DND-41 (cell line): ENCODE measurements at regions not wholly inside any gene's neighbourhood (a gene's known extent, or its start where the extent isn't known, plus 50 kb on each side); places are given as distances from the start of the nearest gene placed in this dataset.

Experiments
- ATAC-seq: fragments of 200-7000 bp; cut with Tn5 transposase; 3 replicates; pipeline ENCODE4 v1.9.1; 2021; ENCODE audit warnings: low read depth; ENCODE audit not compliant: insufficient read depth
- DNase-seq: peaks from one replicate; pipeline ENCODE4 v3.0.0-alpha.2; 2020
- H2AFZ ChIP-seq: 2 replicates; pipeline ENCODE4 v1.6.0; 2012; ENCODE audit warnings: low read depth, low read length
- H3K27ac ChIP-seq: 2 replicates; pipeline ENCODE4 v1.5.1; 2012; ENCODE audit warnings: low read length, inconsistent platforms
- H3K27me3 ChIP-seq: fragments of 200-600 bp; sonication (generic); 2 replicates; pipeline ENCODE4 v1.6.0; 2012; ENCODE audit warnings: low read length, mild to moderate bottlenecking, inconsistent platforms; ENCODE audit not compliant: insufficient read depth, poor library complexity
- H3K36me3 ChIP-seq: 2 replicates; pipeline ENCODE4 v1.5.1; 2012; ENCODE audit warnings: low read length, inconsistent platforms; ENCODE audit not compliant: insufficient read depth
- H3K4me1 ChIP-seq: 2 replicates; pipeline ENCODE4 v1.5.1; 2012; ENCODE audit warnings: mild to moderate bottlenecking, low read length; ENCODE audit not compliant: insufficient read depth
- H3K4me2 ChIP-seq: 2 replicates; pipeline ENCODE4 v1.6.0; 2012; ENCODE audit warnings: mild to moderate bottlenecking, moderate library complexity, low read length, inconsistent platforms; ENCODE audit not compliant: insufficient read depth
- H3K4me3 ChIP-seq, 2 experiments: fragments of 200-600 bp in 1 of 2; shearing (Covaris generic) in 1 of 2; 2 replicates each; pipeline ENCODE4 v1.5.1; 2012 to 2016; ENCODE audit warnings: inconsistent platforms in 2 of 2, low read length in 2 of 2, mild to moderate bottlenecking in 2 of 2, low read depth in 1 of 2, moderate library complexity in 1 of 2
- H3K79me2 ChIP-seq: 2 replicates; pipeline ENCODE4 v1.6.0; 2012; ENCODE audit warnings: low read length, inconsistent platforms; ENCODE audit not compliant: insufficient read depth
- H3K9ac ChIP-seq: 2 replicates; pipeline ENCODE4 v1.6.0; 2012; ENCODE audit warnings: low read depth, mild to moderate bottlenecking, inconsistent platforms, low read length, moderate library complexity
- H3K9me3 ChIP-seq: 2 replicates; pipeline ENCODE4 v1.5.1; 2012; ENCODE audit warnings: low read length, moderate library complexity, mild to moderate bottlenecking, inconsistent platforms; ENCODE audit not compliant: insufficient read depth, severe bottlenecking
- H4K20me1 ChIP-seq: 2 replicates; pipeline ENCODE4 v1.6.0; 2012; ENCODE audit warnings: low read length; ENCODE audit not compliant: insufficient read depth
- EZH2 ChIP-seq: IDR thresholded peaks from 3 replicates; pipeline ENCODE4 v1.6.1; 2012; ENCODE audit warnings: borderline replicate concordance, low read depth, mild to moderate bottlenecking, moderate library complexity, low read length, inconsistent platforms; ENCODE audit not compliant: severe bottlenecking
- TF ChIP-seq, protein P1 (sequence below): IDR thresholded peaks from 2 replicates; pipeline ENCODE4 v1.5.1; 2012; ENCODE audit warnings: borderline replicate concordance, low read length, moderate library complexity, mild to moderate bottlenecking; ENCODE audit not compliant: poor library complexity, severe bottlenecking; ENCODE audit errors: extremely low read depth

GRCh38 chr12:97854477-97854876 is 391.9 kb downstream of the RMST start:
- Histone ChIP-seq H3K9ac (no peak overlapping the region), H3K27ac (no peak overlapping the region), H2AFZ (no peak overlapping the region), H4K20me1 (no peaks in the 10 kb centered on the region), H3K27me3 (no peaks in the 10 kb centered on the region), H3K36me3 (no peaks in the 10 kb centered on the region), H3K9me3 (no peaks in the 10 kb centered on the region), H3K79me2 (no peaks in the 10 kb centered on the region), H3K4me3 (no peak overlapping the region), H3K4me1 (no peaks in the 10 kb centered on the region), H3K4me2 (no peak overlapping the region)
- no peak for DNase-seq
- no peak for ATAC-seq
- no peak for TF ChIP-seq EZH2
- TF ChIP-seq, protein P1, sequence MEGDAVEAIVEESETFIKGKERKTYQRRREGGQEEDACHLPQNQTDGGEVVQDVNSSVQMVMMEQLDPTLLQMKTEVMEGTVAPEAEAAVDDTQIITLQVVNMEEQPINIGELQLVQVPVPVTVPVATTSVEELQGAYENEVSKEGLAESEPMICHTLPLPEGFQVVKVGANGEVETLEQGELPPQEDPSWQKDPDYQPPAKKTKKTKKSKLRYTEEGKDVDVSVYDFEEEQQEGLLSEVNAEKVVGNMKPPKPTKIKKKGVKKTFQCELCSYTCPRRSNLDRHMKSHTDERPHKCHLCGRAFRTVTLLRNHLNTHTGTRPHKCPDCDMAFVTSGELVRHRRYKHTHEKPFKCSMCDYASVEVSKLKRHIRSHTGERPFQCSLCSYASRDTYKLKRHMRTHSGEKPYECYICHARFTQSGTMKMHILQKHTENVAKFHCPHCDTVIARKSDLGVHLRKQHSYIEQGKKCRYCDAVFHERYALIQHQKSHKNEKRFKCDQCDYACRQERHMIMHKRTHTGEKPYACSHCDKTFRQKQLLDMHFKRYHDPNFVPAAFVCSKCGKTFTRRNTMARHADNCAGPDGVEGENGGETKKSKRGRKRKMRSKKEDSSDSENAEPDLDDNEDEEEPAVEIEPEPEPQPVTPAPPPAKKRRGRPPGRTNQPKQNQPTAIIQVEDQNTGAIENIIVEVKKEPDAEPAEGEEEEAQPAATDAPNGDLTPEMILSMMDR = no peak

GRCh38 chr12:97862072-97862471 is 399.5 kb downstream of the RMST start:
- no peaks in the 10 kb centered on the region for H3K9me3 ChIP-seq
- no peaks in the 10 kb centered on the region for H3K4me1 ChIP-seq
- H3K4me3 ChIP-seq = no peak overlapping the region
- H4K20me1 ChIP-seq = no peaks in the 10 kb centered on the region
- H3K79me2 ChIP-seq = no peaks in the 10 kb centered on the region
- DNase-seq (no peak), ATAC-seq (no peak)
- no peaks in the 10 kb centered on the region for H3K27me3 ChIP-seq
- H2AFZ ChIP-seq = no peak overlapping the region
- no peak overlapping the region for H3K4me2 ChIP-seq
- H3K9ac ChIP-seq = no peak overlapping the region
- no peak overlapping the region for H3K27ac ChIP-seq
- no peaks in the 10 kb centered on the region for H3K36me3 ChIP-seq
- TF ChIP-seq, protein P1 = no peak
- no peak for TF ChIP-seq EZH2

DNA sequence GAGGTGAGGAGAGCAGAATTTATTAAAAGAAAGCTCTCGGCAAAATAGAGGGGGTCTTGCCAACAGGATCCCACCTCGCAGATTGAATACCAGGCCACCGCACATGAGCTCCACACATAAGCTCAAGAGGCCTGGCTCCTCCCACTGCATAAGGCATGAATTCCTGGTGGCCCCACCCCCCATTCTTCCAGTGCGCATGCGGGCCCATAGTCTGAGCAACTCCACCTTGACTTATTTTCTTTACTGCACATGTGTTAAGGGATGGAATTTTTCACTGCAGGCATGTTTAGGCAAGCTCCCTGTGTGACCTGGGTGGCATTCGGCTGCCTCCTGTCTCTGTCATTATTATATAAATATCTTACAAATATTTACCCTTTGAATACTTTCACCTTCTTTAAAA is 412.5 kb downstream of the RMST start:
- no peak overlapping the region for H3K27ac ChIP-seq
- no peaks in the 10 kb centered on the region for H3K9me3 ChIP-seq
- no peak overlapping the region for H2AFZ ChIP-seq
- no peaks in the 10 kb centered on the region for H3K27me3 ChIP-seq
- H3K4me3 ChIP-seq = no peak overlapping the region
- no peaks in the 10 kb centered on the region for H4K20me1 ChIP-seq
- H3K9ac ChIP-seq = no peak overlapping the region
- ATAC-seq = no peak
- no peak for TF ChIP-seq EZH2
- TF ChIP-seq, protein P1 = no peak
- DNase-seq = no peak
- no peaks in the 10 kb centered on the region for H3K4me1 ChIP-seq
- no peaks in the 10 kb centered on the region for H3K79me2 ChIP-seq
- no peaks in the 10 kb centered on the region for H3K36me3 ChIP-seq
- H3K4me2 ChIP-seq = no peak overlapping the region

- H3K4me3 ChIP-seq = no peak overlapping the region
- no peaks in the 10 kb centered on the region for H3K4me1 ChIP-seq
- H3K27me3 ChIP-seq = no peaks in the 10 kb centered on the region
- DNase-seq (no peak), ATAC-seq (no peak)
- H4K20me1 ChIP-seq = no peaks in the 10 kb centered on the region
- TF ChIP-seq, protein P1 = no peak
- no peak for TF ChIP-seq EZH2
- H3K9ac ChIP-seq = no peak overlapping the region
- H3K9me3 ChIP-seq = no peaks in the 10 kb centered on the region
- no peaks in the 10 kb centered on the region for H3K79me2 ChIP-seq
- H3K27ac ChIP-seq = no peak overlapping the region
- no peaks in the 10 kb centered on the region for H3K36me3 ChIP-seq
- H2AFZ ChIP-seq = no peak overlapping the region
- H3K4me2 ChIP-seq = no peak overlapping the region
Observed at GRCh38 chr12:97876780-97877179, 414.2 kb downstream of the RMST start.
